ENCODE measurements at regions not wholly inside any gene's neighbourhood (a gene's known extent, or its start where the extent isn't known, plus 50 kb on each side); places are given as distances from the start of the nearest gene placed in this dataset.

GRCh38 chr15:92320012-92320699 is 73.5 kb upstream of the ST8SIA2 start:
- Histone ChIP-seq H3K4me1 (ENCODE audit: insufficient read depth, low read length) (no peaks in the 10 kb centered on the region), H4K20me1 (ENCODE audit: insufficient read depth, low read length) (no peaks in the 10 kb centered on the region), H3K4me2 (ENCODE audit: insufficient read depth, low read length) (no peak overlapping the region), H2AFZ (ENCODE audit: low read length) (no peak overlapping the region), H3K79me2 (ENCODE audit: insufficient read depth, low read length) (no peaks in the 10 kb centered on the region), H3K4me3 (ENCODE audit: insufficient read depth, low read length) (no peak overlapping the region), H3K36me3 (ENCODE audit: insufficient read depth, low read length) (no peaks in the 10 kb centered on the region), H3K27me3 (ENCODE audit: insufficient read depth, low read length) (no peaks in the 10 kb centered on the region), H3K9me3 (ENCODE audit: low read depth, low read length) (no peaks in the 10 kb centered on the region), H3K27ac (ENCODE audit: low read depth, low read length) (no peak overlapping the region)
- DNase-seq (ENCODE audit: insufficient read length, low spot score, missing footprints) = no peak
- no peak for TF ChIP-seq CTCF (IDR thresholded peaks at IDR 0.05; ENCODE audit: extremely low read depth, low read depth, low read length)

- H3K27ac ChIP-seq (ENCODE audit: low read depth, low read length) = no peak overlapping the region
- TF ChIP-seq CTCF (IDR thresholded peaks at IDR 0.05; ENCODE audit: extremely low read depth, low read depth, low read length) = no peak
- no peak overlapping the region for H2AFZ ChIP-seq (ENCODE audit: low read length)
- H4K20me1 ChIP-seq (ENCODE audit: insufficient read depth, low read length) = no peaks in the 10 kb centered on the region
- H3K9me3 ChIP-seq (ENCODE audit: low read depth, low read length) = no peaks in the 10 kb centered on the region
- no peaks in the 10 kb centered on the region for H3K4me1 ChIP-seq (ENCODE audit: insufficient read depth, low read length)
- no peaks in the 10 kb centered on the region for H3K27me3 ChIP-seq (ENCODE audit: insufficient read depth, low read length)
- no peak overlapping the region for H3K4me2 ChIP-seq (ENCODE audit: insufficient read depth, low read length)
- no peaks in the 10 kb centered on the region for H3K79me2 ChIP-seq (ENCODE audit: insufficient read depth, low read length)
- no peaks in the 10 kb centered on the region for H3K36me3 ChIP-seq (ENCODE audit: insufficient read depth, low read length)
- DNase-seq (ENCODE audit: insufficient read length, low spot score, missing footprints) = no peak
- no peak overlapping the region for H3K4me3 ChIP-seq (ENCODE audit: insufficient read depth, low read length)
These were observed 70.9 kb upstream of the ST8SIA2 start for GRCh38 chr15:92322566-92323355.

- no peaks in the 10 kb centered on the region for H3K27me3 ChIP-seq (ENCODE audit: insufficient read depth, low read length)
- H3K4me1 ChIP-seq (ENCODE audit: insufficient read depth, low read length) = no peaks in the 10 kb centered on the region
- H3K36me3 ChIP-seq (ENCODE audit: insufficient read depth, low read length) = no peaks in the 10 kb centered on the region
- H3K4me2 ChIP-seq (ENCODE audit: insufficient read depth, low read length) = no peak overlapping the region
- no peaks in the 10 kb centered on the region for H4K20me1 ChIP-seq (ENCODE audit: insufficient read depth, low read length)
- no peak for TF ChIP-seq CTCF (IDR thresholded peaks at IDR 0.05; ENCODE audit: extremely low read depth, low read depth, low read length)
- no peaks in the 10 kb centered on the region for H3K79me2 ChIP-seq (ENCODE audit: insufficient read depth, low read length)
- no peak overlapping the region for H3K4me3 ChIP-seq (ENCODE audit: insufficient read depth, low read length)
- H3K9me3 ChIP-seq (ENCODE audit: low read depth, low read length) = no peaks in the 10 kb centered on the region
- no peak overlapping the region for H3K27ac ChIP-seq (ENCODE audit: low read depth, low read length)
- no peak for DNase-seq (ENCODE audit: insufficient read length, low spot score, missing footprints)
- no peak overlapping the region for H2AFZ ChIP-seq (ENCODE audit: low read length)
These were observed 70.2 kb upstream of the ST8SIA2 start for GRCh38 chr15:92323525-92323924.
